SK-N-SH treated with all-trans-retinoic acid at 6 μM for 48 hours (cell line): ENCODE measurements at regions not wholly inside any gene's neighbourhood (a gene's known extent, or its start where the extent isn't known, plus 50 kb on each side); places are given as distances from the start of the nearest gene placed in this dataset.

Experiments used
- CSDC2 ChIP-seq: fragments of 250-450 bp; sonication (Bioruptor Pico); IDR thresholded peaks from 2 replicates; pipeline ENCODE4 v1.5.0; 2020; ENCODE audit warnings: mild to moderate bottlenecking, moderate library complexity
- ISL1 ChIP-seq: fragments of 250-450 bp; sonication (Bioruptor Pico); IDR thresholded peaks from 2 replicates; pipeline ENCODE4 v2.1.2; 2022; ENCODE audit warnings: mild to moderate bottlenecking, moderate library complexity
- OSR1 ChIP-seq: fragments of 250-450 bp; sonication (Bioruptor Pico); IDR thresholded peaks from 2 replicates; pipeline ENCODE4 v1.8.0; 2022; ENCODE audit warnings: moderate library complexity, mild to moderate bottlenecking, inconsistent platforms
- RARB ChIP-seq: fragments of 250-450 bp; sonication (Bioruptor Pico); IDR thresholded peaks from 2 replicates; pipeline ENCODE4 v1.8.0; 2021; ENCODE audit warnings: mild to moderate bottlenecking, moderate library complexity
- TCF4 ChIP-seq: fragments of 250-450 bp; sonication (Bioruptor Pico); IDR thresholded peaks from 2 replicates; pipeline ENCODE4 v1.8.0; 2021; ENCODE audit warnings: mild to moderate bottlenecking, moderate library complexity, borderline replicate concordance
- ZFP30 ChIP-seq: fragments of 450-650 bp; formaldehyde crosslinking; IDR thresholded peaks from 2 replicates; pipeline ENCODE4 v1.5.0; 2022; ENCODE audit warnings: mild to moderate bottlenecking, moderate library complexity
- TF ChIP-seq, protein P1 (sequence below): fragments of 250-450 bp; sonication (Bioruptor Pico); IDR thresholded peaks from 2 replicates; pipeline ENCODE4 v1.5.0; 2020; ENCODE audit warnings: mild to moderate bottlenecking, moderate library complexity
- TF ChIP-seq, protein P2 (sequence below): fragments of 250-450 bp; sonication (Bioruptor Pico); IDR thresholded peaks from 2 replicates; pipeline ENCODE4 v1.5.1; 2020; ENCODE audit warnings: low read depth, mild to moderate bottlenecking, moderate library complexity

DNA sequence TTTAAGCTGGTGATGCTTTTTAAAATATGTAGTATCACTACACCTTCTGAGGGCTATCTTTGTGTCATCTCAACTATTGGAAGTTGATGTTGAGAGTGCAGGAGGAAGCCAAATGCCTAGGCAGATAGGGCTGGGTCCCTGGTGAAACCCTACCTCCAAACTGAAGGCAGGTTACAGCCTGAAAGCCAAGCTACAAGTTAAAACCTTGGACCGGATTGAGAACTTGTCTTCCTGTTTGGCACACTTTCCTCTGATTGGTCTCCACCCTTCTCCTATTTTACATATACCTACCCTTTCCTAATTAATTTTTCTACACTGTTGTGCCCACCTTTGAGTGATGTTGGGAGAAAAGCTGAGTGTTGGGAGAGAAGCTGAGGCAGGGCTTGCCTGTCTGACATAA lies 287.8 kb upstream of the CNTN5 start:
- TF ChIP-seq ISL1: no peak
- TF ChIP-seq, protein P1, sequence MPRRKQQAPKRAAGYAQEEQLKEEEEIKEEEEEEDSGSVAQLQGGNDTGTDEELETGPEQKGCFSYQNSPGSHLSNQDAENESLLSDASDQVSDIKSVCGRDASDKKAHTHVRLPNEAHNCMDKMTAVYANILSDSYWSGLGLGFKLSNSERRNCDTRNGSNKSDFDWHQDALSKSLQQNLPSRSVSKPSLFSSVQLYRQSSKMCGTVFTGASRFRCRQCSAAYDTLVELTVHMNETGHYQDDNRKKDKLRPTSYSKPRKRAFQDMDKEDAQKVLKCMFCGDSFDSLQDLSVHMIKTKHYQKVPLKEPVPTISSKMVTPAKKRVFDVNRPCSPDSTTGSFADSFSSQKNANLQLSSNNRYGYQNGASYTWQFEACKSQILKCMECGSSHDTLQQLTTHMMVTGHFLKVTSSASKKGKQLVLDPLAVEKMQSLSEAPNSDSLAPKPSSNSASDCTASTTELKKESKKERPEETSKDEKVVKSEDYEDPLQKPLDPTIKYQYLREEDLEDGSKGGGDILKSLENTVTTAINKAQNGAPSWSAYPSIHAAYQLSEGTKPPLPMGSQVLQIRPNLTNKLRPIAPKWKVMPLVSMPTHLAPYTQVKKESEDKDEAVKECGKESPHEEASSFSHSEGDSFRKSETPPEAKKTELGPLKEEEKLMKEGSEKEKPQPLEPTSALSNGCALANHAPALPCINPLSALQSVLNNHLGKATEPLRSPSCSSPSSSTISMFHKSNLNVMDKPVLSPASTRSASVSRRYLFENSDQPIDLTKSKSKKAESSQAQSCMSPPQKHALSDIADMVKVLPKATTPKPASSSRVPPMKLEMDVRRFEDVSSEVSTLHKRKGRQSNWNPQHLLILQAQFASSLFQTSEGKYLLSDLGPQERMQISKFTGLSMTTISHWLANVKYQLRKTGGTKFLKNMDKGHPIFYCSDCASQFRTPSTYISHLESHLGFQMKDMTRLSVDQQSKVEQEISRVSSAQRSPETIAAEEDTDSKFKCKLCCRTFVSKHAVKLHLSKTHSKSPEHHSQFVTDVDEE (CRISPR knock-in tag): no peak
- TF ChIP-seq TCF4 (CRISPR knock-in tag): no peak
- TF ChIP-seq, protein P2, sequence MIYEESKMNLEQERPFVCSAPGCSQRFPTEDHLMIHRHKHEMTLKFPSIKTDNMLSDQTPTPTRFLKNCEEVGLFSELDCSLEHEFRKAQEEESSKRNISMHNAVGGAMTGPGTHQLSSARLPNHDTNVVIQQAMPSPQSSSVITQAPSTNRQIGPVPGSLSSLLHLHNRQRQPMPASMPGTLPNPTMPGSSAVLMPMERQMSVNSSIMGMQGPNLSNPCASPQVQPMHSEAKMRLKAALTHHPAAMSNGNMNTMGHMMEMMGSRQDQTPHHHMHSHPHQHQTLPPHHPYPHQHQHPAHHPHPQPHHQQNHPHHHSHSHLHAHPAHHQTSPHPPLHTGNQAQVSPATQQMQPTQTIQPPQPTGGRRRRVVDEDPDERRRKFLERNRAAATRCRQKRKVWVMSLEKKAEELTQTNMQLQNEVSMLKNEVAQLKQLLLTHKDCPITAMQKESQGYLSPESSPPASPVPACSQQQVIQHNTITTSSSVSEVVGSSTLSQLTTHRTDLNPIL (CRISPR knock-in tag): no peak
- TF ChIP-seq CSDC2 (CRISPR knock-in tag): no peak
- no peak for TF ChIP-seq RARB (CRISPR knock-in tag)
- TF ChIP-seq OSR1 (CRISPR knock-in tag): no peak
- TF ChIP-seq ZFP30: no peak
